HG02973 (cell line): ENCODE measurements at regions not wholly inside any gene's neighbourhood (a gene's known extent, or its start where the extent isn't known, plus 50 kb on each side); places are given as distances from the start of the nearest gene placed in this dataset.
"Not testable (repeated sequence)": the region's sequence is repeated elsewhere in the genome, so short reads cannot be mapped to it uniquely, and the experiment has no call there.

Experiments
- ATAC-seq: cut with Tn5 transposase; IDR thresholded peaks from one replicate; pipeline ENCODE4 v1.9.1; 2021; ENCODE audit warnings: moderate library complexity; ENCODE audit not compliant: unreplicated experiment

DNA sequence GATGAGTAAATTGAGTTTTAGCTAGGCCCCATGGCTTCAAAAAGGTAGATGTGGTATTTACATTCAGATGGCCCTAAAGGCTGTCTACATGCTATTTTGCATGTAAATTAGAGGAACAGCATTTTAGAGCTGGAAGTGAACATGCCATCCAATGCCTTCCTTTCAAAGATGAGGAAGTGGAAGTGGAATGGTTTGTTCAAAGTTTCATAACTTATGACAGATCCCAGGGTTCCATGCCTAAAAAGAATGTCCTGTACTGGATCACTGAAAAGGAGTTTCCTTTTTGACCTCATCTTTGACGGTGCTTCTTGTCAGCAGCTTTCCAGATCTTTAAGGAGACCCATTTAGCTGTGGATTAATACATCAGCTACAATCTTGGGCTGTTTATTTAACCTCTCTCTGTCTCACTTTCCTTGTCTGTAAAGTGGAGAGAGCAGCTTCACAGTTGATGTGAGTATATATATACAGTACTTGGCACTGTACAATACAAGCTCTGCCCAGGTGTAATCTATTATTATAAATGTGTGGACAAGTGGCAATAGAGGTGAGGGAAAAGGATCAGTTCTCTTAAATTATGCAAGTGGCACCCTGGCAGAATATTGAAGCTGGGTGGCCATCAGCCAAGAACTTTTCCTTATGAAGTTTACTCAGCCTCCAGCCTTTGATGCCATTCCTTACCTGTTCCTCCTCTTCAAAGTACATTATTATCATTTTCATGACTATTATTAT lies 68.7 kb upstream of the GOLGA8B start:
- ATAC-seq, result no peak

- peak; percentile 80 for ATAC-seq
Observed at GRCh38 chr15:34650177-34650576, 66.7 kb upstream of the GOLGA8B start.

GRCh38 chr15:34648294-34648631 lies 64.8 kb upstream of the GOLGA8B start:
- ATAC-seq, result no peak

- no peak for ATAC-seq
Observed at GRCh38 chr15:34647569-34648293, 64.3 kb upstream of the GOLGA8B start.

- no peak for ATAC-seq
Observed at GRCh38 chr15:34646918-34647317, 63.5 kb upstream of the GOLGA8B start.

DNA sequence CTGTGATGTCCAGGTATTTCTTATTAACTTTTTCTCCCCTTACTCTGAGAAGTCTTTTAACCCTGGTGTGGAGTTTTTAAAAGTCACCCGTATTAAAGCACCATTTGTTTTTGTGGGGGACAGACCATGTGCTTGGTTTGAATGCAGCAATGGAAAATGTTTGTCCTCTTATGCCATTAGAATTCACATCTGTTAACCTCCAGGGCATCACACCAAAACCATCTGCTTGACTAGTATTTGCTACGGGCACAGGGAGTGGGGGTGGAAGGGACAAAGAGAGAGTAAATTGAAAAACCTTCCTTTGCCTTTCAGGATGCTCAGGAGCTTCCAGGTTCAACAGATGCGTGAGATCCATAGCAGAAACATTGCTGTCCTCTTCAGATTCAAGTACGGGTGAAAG lies 61.4 kb upstream of the GOLGA8B start:
- no peak for ATAC-seq

DNA sequence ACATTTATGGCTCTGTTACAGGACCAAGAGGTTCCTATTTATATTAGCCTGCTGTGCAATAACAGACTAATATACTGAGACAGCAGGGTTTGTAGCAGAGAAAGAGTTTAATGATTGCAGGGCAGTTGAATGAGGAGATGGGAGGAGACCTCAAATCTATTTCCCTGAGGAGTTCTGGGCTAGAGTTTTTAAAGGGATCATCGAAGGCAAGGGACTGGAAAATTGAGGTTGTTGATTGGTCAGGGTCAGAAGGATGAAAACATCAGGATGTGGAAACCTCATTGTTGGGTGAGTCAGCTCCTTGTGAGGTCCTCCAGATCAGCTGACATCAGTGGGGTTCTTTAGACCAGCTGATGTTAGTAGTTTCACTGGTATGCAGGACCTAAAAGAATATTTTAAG lies 60.6 kb upstream of the GOLGA8B start:
- no peak for ATAC-seq

DNA sequence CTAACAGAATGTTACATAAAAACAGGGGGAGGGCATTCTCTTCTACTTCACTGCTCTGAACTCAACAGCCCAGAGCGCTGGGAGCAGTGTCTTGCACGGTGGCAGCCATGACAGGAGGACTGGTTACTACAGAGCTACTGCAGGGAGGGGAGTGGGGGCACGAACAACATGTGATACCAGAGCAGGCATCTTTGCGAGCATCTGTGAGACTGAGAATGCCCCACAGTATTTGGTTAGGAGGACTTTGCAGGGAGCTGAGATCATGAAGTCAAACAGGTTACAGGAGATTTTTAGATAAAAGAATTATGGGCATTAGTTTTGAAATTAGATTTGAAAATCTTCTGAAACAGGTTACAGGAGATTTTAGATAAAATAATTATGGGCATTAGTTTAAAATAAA lies 58.8 kb upstream of the GOLGA8B start:
- ATAC-seq, result no peak

DNA sequence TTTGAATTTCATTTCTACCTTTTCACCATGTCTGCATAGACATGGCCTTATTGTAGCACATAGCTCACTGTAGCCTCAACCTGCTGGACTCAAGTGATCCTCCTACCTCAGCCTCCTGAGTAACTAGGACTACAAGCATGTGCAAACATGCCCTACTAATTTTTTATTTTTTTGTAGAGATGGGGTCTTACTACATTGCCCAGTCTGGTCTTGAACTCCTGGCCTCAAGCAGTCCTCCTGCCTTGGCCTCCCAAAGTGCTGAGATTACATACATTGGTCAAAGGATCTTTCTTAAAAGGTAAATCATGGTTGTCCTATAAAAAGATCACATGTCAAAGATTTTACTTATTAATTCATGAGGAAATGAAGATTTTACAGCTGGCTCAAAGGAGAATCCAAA lies 57.2 kb upstream of the GOLGA8B start:
- no peak for ATAC-seq

DNA sequence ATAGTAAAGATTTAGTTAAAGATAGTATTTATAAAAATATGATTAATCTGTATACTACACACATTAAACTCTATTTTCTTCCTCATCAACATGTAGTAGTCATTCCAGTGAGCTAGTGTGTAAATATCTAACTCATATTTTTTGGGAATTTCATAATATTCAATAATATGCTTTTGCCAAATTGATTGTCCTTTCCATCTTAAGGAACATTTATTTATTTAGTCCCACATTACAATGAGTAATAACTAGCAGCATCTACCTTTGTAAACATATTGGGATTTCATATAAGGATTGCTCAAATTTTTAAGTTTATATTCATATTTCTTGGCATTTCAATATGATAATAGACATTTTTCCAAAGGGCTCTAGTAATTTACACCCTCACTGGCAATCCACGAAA lies 53.9 kb upstream of the GOLGA8B start:
- ATAC-seq, result no peak

GRCh38 chr15:34633602-34634001 lies 50.2 kb upstream of the GOLGA8B start:
- ATAC-seq, result not testable (repeated sequence)
